CD4-positive, alpha-beta T cell treated with Interferon gamma for 1 hour (primary cell): ENCODE measurements at regions not wholly inside any gene's neighbourhood (a gene's known extent, or its start where the extent isn't known, plus 50 kb on each side); places are given as distances from the start of the nearest gene placed in this dataset.

Experiments
- DNase-seq: peaks from one replicate; pipeline ENCODE4 v3.0.0-alpha.2; 2020

GRCh38 chrX:109312757-109313156 is 169.1 kb downstream of the GUCY2F start:
- DNase-seq: no peak

GRCh38 chrX:109310031-109310430 is 171.9 kb downstream of the GUCY2F start:
- DNase-seq: no peak

GRCh38 chrX:109301177-109301576 is 180.7 kb downstream of the GUCY2F start:
- no peak for DNase-seq

- no peak for DNase-seq
Measured at GRCh38 chrX:109300415-109300814, 181.5 kb downstream of the GUCY2F start.

- no peak for DNase-seq
Measured at GRCh38 chrX:109299091-109299490, 182.8 kb downstream of the GUCY2F start.

GRCh38 chrX:109294097-109294814 is 187.6 kb downstream of the GUCY2F start:
- DNase-seq: no peak

- no peak for DNase-seq
Measured at GRCh38 chrX:109283870-109284269, 198.0 kb downstream of the GUCY2F start.

GRCh38 chrX:109281483-109282275 is 200.2 kb downstream of the GUCY2F start:
- DNase-seq: no peak

- no peak for DNase-seq
Measured at GRCh38 chrX:109274806-109275205, 207.1 kb downstream of the GUCY2F start.

- DNase-seq: peak; percentile 7
Measured at GRCh38 chrX:109270580-109271484, 211.1 kb downstream of the GUCY2F start.

GRCh38 chrX:109268340-109268739 is 213.5 kb downstream of the GUCY2F start:
- no peak for DNase-seq

GRCh38 chrX:109266034-109266433 is 215.9 kb downstream of the GUCY2F start:
- DNase-seq: no peak

GRCh38 chrX:109264878-109265277 is 217.0 kb downstream of the GUCY2F start:
- DNase-seq: no peak

GRCh38 chrX:109261279-109261678 is 220.6 kb downstream of the GUCY2F start:
- DNase-seq: no peak

GRCh38 chrX:109252789-109253188 is 229.1 kb downstream of the GUCY2F start:
- no peak for DNase-seq

GRCh38 chrX:109218761-109219160 is 263.1 kb downstream of the GUCY2F start:
- no peak for DNase-seq

- no peak for DNase-seq
Measured at GRCh38 chrX:109199726-109200125, 282.2 kb downstream of the GUCY2F start.

GRCh38 chrX:109190542-109190941 is 291.3 kb downstream of the GUCY2F start:
- DNase-seq: no peak

GRCh38 chrX:109187473-109188168 is 294.3 kb downstream of the GUCY2F start:
- DNase-seq: no peak

- DNase-seq: no peak
Measured at GRCh38 chrX:109186939-109187338, 294.9 kb downstream of the GUCY2F start.

- no peak for DNase-seq
Measured at GRCh38 chrX:109184506-109185139, 297.3 kb downstream of the GUCY2F start.

- no peak for DNase-seq
Measured at GRCh38 chrX:109172091-109172602, 309.7 kb downstream of the GUCY2F start.
